H9 (cell line): ENCODE measurements at regions not wholly inside any gene's neighbourhood (a gene's known extent, or its start where the extent isn't known, plus 50 kb on each side); places are given as distances from the start of the nearest gene placed in this dataset.

Source experiments
- DNase-seq: peaks from one replicate; pipeline ENCODE4 v3.0.0-alpha.2; 2017
- H2AFZ ChIP-seq: one replicate; pipeline ENCODE4 v1.6.1; 2013; ENCODE audit warnings: mild to moderate bottlenecking, low read length, control low read depth, moderate library complexity
- H2AK5ac ChIP-seq: 2 replicates; pipeline ENCODE4 v1.6.1; 2013; ENCODE audit warnings: low read length, control low read depth, mixed read lengths; ENCODE audit not compliant: insufficient read length
- H2BK120ac ChIP-seq: one replicate; pipeline ENCODE4 v1.6.1; 2013; ENCODE audit warnings: low read depth, mild to moderate bottlenecking, low read length, control low read depth, inconsistent platforms; ENCODE audit not compliant: poor library complexity, severe bottlenecking
- H2BK12ac ChIP-seq: 2 replicates; pipeline ENCODE4 v1.6.1; 2013; ENCODE audit warnings: low read length, control low read depth, mixed read lengths, low read depth; ENCODE audit not compliant: insufficient read length
- H2BK15ac ChIP-seq: 2 replicates; pipeline ENCODE4 v1.6.1; 2013; ENCODE audit warnings: low read depth, low read length, control low read depth
- H2BK20ac ChIP-seq: one replicate; pipeline ENCODE4 v1.6.1; 2013; ENCODE audit warnings: low read depth, mild to moderate bottlenecking, low read length, control low read depth, inconsistent platforms; ENCODE audit not compliant: poor library complexity, severe bottlenecking
- H2BK5ac ChIP-seq: 2 replicates; pipeline ENCODE4 v1.6.1; 2013; ENCODE audit warnings: low read length, control low read depth, mixed read lengths; ENCODE audit not compliant: insufficient read length
- H3K14ac ChIP-seq: 2 replicates; pipeline ENCODE4 v1.6.1; 2013; ENCODE audit warnings: low read length, control low read depth; ENCODE audit not compliant: insufficient read depth
- H3K18ac ChIP-seq: 2 replicates; pipeline ENCODE4 v1.6.1; 2013; ENCODE audit warnings: low read depth, mild to moderate bottlenecking, mixed read lengths, low read length, control low read depth; ENCODE audit not compliant: insufficient read length
- H3K23ac ChIP-seq: 2 replicates; pipeline ENCODE4 v1.6.1; 2013; ENCODE audit warnings: low read length, control low read depth, mixed read lengths, low read depth; ENCODE audit not compliant: insufficient read length
- H3K23me2 ChIP-seq: 2 replicates; pipeline ENCODE4 v1.6.1; 2013; ENCODE audit warnings: low read depth, mild to moderate bottlenecking, mixed read lengths, low read length, control low read depth; ENCODE audit not compliant: insufficient read length, poor library complexity, severe bottlenecking
- H3K27ac ChIP-seq: 2 replicates; pipeline ENCODE4 v1.5.1; 2013; ENCODE audit warnings: low read length, control low read depth, mixed read lengths, low read depth; ENCODE audit not compliant: insufficient read length
- H3K27me3 ChIP-seq: 2 replicates; pipeline ENCODE4 v1.6.1; 2013; ENCODE audit warnings: low read length, control low read depth, inconsistent platforms; ENCODE audit not compliant: insufficient read depth
- H3K4ac ChIP-seq: 2 replicates; pipeline ENCODE4 v1.6.1; 2013; ENCODE audit warnings: low read depth, mild to moderate bottlenecking, control low read depth, inconsistent platforms, low read length, moderate library complexity
- H3K4me1 ChIP-seq: 2 replicates; pipeline ENCODE4 v1.6.1; 2013; ENCODE audit warnings: low read length, control low read depth, inconsistent platforms; ENCODE audit not compliant: insufficient read depth
- H3K4me2 ChIP-seq: 2 replicates; pipeline ENCODE4 v1.6.1; 2013; ENCODE audit warnings: low read length, control low read depth, mixed read lengths; ENCODE audit not compliant: insufficient read length, insufficient read depth
- H3K56ac ChIP-seq: 2 replicates; pipeline ENCODE4 v1.6.1; 2013; ENCODE audit warnings: low read depth, mild to moderate bottlenecking, mixed read lengths, low read length, control low read depth; ENCODE audit not compliant: insufficient read length
- H3K79me1 ChIP-seq: 2 replicates; pipeline ENCODE4 v1.6.1; 2013; ENCODE audit warnings: low read depth, mild to moderate bottlenecking, moderate library complexity, low read length, control low read depth, inconsistent platforms; ENCODE audit not compliant: insufficient read depth, poor library complexity, severe bottlenecking
- H3K79me2 ChIP-seq: 2 replicates; pipeline ENCODE4 v1.6.1; 2013; ENCODE audit warnings: low read length, control low read depth, inconsistent platforms; ENCODE audit not compliant: insufficient read depth
- H3K9ac ChIP-seq: 2 replicates; pipeline ENCODE4 v1.6.1; 2013; ENCODE audit warnings: low read length, control low read depth, mixed read lengths; ENCODE audit not compliant: insufficient read length; ENCODE audit errors: extremely low read depth
- H3K9me3 ChIP-seq: one replicate; pipeline ENCODE4 v1.6.1; 2013; ENCODE audit warnings: low read depth, low read length, inconsistent platforms; ENCODE audit not compliant: control insufficient read depth
- H3T11ph ChIP-seq: one replicate; pipeline ENCODE4 v1.6.1; 2013; ENCODE audit warnings: mild to moderate bottlenecking, low read length, control low read depth, inconsistent platforms
- H4K20me1 ChIP-seq: one replicate; pipeline ENCODE4 v1.6.1; 2013; ENCODE audit not compliant: control insufficient read depth, insufficient read length, insufficient read depth
- H4K5ac ChIP-seq: 2 replicates; pipeline ENCODE4 v1.6.1; 2013; ENCODE audit warnings: low read depth, mild to moderate bottlenecking, mixed read lengths, low read length, control low read depth; ENCODE audit not compliant: insufficient read length
- H4K8ac ChIP-seq: replicated peaks from 2 replicates; pipeline ENCODE4 v1.6.1; 2013; ENCODE audit warnings: low read length, control low read depth, mixed read lengths, low read depth; ENCODE audit not compliant: insufficient read length
- H4K91ac ChIP-seq: 2 replicates; pipeline ENCODE4 v1.6.1; 2013; ENCODE audit warnings: low read depth, mild to moderate bottlenecking, moderate library complexity, mixed read lengths, low read length, control low read depth; ENCODE audit not compliant: insufficient read length
- H3K27ac Mint-ChIP-seq, 3 experiments: 2 replicates in 2 of 3; 3 replicates in 1 of 3; pipeline ENCODE4 v1.8.0; 2020 to 2021; ENCODE audit warnings: mixed read lengths in 3 of 3, mild to moderate bottlenecking in 1 of 3, moderate library complexity in 1 of 3
- H3K27me3 Mint-ChIP-seq: 2 replicates; pipeline ENCODE4 v1.8.0; 2021; ENCODE audit warnings: low read depth, mild to moderate bottlenecking, moderate library complexity, mixed read lengths
- H3K36me3 Mint-ChIP-seq, 3 experiments: 2 replicates in 2 of 3; 3 replicates in 1 of 3; pipeline ENCODE4 v1.8.0; 2020 to 2021; ENCODE audit warnings: low read depth in 3 of 3, mixed read lengths in 3 of 3; ENCODE audit not compliant: insufficient read depth in 1 of 3
- H3K4me1 Mint-ChIP-seq, 2 experiments: 2 replicates each; pipeline ENCODE4 v1.8.0; 2020; ENCODE audit warnings: mixed read lengths in 2 of 2
- H3K4me3 Mint-ChIP-seq, 2 experiments: 2 replicates in 1 of 2; 3 replicates in 1 of 2; pipeline ENCODE4 v1.8.0; 2020 to 2021; ENCODE audit warnings: mild to moderate bottlenecking in 2 of 2, mixed read lengths in 2 of 2, moderate library complexity in 1 of 2
- H3K9me3 Mint-ChIP-seq, 2 experiments: 2 replicates in 1 of 2; 3 replicates in 1 of 2; pipeline ENCODE4 v1.8.0; 2020; ENCODE audit warnings: mild to moderate bottlenecking in 2 of 2, mixed read lengths in 2 of 2, moderate library complexity in 1 of 2
- CTCF ChIP-seq: fragments of 200-600 bp; sonication (generic); conservative IDR thresholded peaks from 3 replicates; pipeline ENCODE4 v1.8.0; 2021; ENCODE audit warnings: antibody characterized with exemption, mild to moderate bottlenecking
- whole genome bisulfite sequencing: extraction: QIAGEN DNeasy Blood & Tissue Kit; methylation state at CpG from one replicate; pipeline ENCODE4 v1.1.7; 2013; ENCODE audit warnings: missing lambda C conversion rate, low lambda C conversion rate, mixed read lengths; ENCODE audit not compliant: insufficient read length; ENCODE audit errors: extremely low coverage; 5-methylcytosine and 5-hydroxymethylcytosine counted together

- Histone ChIP-seq H3K14ac (no peak overlapping the region), H4K5ac (no peak overlapping the region), H3K27me3 (no peaks in the 10 kb centered on the region), H3K56ac (no peak overlapping the region), H3K79me2 (no peaks in the 10 kb centered on the region), H3T11ph (no peak overlapping the region), H3K27ac (no peak overlapping the region), H3K23ac (no peak overlapping the region), H3K4me1 (no peaks in the 10 kb centered on the region), H4K20me1 (no peaks in the 10 kb centered on the region), H3K9me3 (no peaks in the 10 kb centered on the region), H2BK5ac (no peak overlapping the region), H2BK20ac (no peak overlapping the region), H2AFZ (no peak overlapping the region), H2AK5ac (no peak overlapping the region), H3K18ac (no peak overlapping the region), H3K79me1 (no peaks in the 10 kb centered on the region), H2BK12ac (no peak overlapping the region), H3K23me2 (no peaks in the 10 kb centered on the region), H3K4ac (no peak overlapping the region), H2BK15ac (no peak overlapping the region), H2BK120ac (no peak overlapping the region), H3K9ac (no peak overlapping the region), H4K91ac (no peak overlapping the region), H4K8ac (no peak overlapping the region), H3K4me2 (no peak overlapping the region)
- Mint-ChIP-seq H3K4me1 (no peaks in the 10 kb centered on the region), H3K9me3 (peaks cover 8 to 9% of the 10 kb centered on the region in 2 experiments; a peak in 4 of 5 replicates), H3K4me3 (no peak overlapping the region), H3K27ac (no peak overlapping the region), H3K36me3 (peaks cover 0 to 2% (median 0%) of the 10 kb centered on the region in 3 experiments; a peak in 1 of 7 replicates), H3K27me3 (no peaks in the 10 kb centered on the region)
- DNase-seq, result no peak
- no CpG with 5 or more reads among the region's 1 CpG for WGBS
- no peak for TF ChIP-seq CTCF
Measured at GRCh38 chr11:109806205-109806604, 287.0 kb upstream of the ZC3H12C start.
